Stimulated activated CD4-positive, alpha-beta T cell treated with anti-CD3 and anti-CD28 coated beads, Interleukin-4, amount 100 ng/mL, for 4 hours (primary cell): ENCODE measurements at regions not wholly inside any gene's neighbourhood (a gene's known extent, or its start where the extent isn't known, plus 50 kb on each side); places are given as distances from the start of the nearest gene placed in this dataset.
"Not testable (repeated sequence)": the region's sequence is repeated elsewhere in the genome, so short reads cannot be mapped to it uniquely, and the experiment has no call there.

Source experiments
- DNase-seq, 2 experiments: peaks; one replicate each; pipeline ENCODE4 v3.0.0-alpha.2; 2020

DNA sequence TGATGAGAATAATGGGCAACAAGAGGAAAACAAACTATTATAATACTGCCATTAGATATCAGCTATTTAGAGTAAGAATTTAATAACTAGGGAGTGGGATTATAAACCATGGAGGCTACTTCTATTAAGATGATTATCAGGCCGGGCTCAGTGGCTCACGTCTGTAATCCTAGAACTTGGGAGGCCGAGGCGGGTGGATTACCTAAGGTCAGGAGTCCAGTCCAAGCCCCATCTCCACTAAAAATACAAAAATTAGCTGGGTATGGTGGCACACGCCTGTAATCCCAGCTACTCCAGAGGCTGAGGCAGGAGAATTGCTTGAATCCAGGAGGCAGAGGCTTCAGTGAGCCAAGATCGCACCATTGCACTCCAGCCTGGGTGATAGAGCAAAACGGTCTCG is 355.6 kb downstream of the PPP1R3A start:
- DNase-seq, result not testable (repeated sequence)

DNA sequence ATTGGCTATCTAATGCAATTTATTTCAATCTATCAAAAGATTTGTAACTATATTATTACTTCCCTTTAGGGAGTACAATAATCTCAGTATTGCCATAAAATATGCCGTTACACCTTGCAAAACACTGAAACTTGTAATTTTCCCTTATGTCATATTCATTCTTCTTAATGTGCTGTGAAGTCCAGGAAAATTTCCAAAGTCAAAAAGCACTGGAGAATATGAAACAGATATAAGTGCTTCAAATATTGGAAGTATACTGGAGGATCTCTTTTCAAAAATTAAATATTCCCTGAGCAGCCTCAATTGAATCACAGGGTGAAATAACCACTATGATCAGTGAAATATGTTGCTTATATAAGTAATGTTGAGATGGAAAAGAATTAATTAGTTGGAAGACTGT is 356.0 kb downstream of the PPP1R3A start:
- no peak for DNase-seq

DNA sequence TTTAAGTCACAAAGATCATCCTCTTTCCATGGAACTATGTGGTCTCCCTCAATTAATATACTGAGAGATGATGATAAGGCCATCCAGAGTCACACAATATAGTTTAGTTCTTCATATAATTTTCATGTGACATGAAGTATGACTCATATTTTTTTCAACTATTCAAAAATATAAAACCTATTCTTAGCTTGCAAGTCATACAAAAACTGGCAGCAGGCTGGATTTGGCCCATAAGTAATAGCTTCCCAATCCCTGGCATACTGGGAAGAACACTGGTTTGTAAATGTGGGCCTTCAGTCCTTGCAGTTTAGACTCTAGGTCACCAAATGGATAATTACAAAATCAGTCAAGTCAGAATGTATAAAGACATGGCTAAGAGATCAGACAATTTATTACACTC is 356.6 kb downstream of the PPP1R3A start:
- DNase-seq, result no peak

DNA sequence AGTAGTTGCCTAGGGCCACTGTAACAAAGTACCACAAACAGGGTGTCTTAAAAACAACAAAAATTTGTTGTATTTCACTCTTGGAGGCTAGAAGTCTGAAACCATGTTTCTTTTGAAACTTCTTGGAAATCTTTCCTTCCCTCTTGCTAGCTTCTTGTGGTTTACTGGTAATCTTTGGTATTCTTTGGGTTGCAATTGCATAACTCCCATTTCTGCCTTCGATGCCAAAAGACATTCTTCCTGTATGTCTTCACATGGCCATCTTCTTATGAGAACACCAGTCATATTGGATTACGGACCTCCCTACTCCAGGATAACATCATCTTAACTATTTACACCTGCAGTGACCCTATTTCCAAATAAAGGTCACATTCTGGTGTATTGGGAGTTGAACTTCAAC is 357.4 kb downstream of the PPP1R3A start:
- no peak for DNase-seq

DNA sequence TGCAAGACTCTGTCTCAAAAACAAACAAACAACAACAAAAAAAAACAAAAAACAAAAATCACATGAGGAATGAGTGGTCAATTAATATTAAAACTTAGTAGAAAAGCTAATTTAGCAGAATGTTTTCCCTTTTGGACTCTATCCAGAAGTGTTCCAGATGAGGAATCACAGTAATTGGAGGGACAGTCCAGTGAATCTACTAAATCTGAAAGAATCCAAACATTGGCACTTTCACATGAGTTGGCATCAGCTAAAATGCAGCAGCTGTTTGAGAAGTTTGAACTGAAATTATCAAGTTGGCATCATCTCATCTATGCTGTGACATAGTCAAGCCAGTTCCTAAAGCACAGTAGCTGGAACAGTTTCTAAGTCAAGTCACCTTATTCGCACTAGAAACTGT is 367.8 kb downstream of the PPP1R3A start:
- DNase-seq, result no peak

DNA sequence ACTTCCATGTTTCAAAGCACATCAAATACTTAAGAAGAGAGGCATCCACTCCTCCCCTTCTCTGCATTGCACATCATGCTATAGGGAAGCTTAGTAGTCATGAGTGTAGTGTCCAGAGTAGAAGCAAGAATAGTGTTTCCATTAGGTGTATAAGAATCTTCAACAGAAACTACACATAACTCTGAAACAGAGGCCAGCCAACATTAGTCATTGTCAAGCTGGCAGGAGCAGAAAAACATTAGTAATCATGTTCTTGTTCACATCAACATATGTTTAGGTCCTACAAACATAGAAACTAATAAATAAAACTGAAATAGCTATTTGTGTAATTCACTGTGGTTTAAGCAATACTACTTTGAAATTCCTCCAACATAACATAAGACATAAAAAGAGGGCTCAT is 370.2 kb downstream of the PPP1R3A start:
- no peak for DNase-seq

DNA sequence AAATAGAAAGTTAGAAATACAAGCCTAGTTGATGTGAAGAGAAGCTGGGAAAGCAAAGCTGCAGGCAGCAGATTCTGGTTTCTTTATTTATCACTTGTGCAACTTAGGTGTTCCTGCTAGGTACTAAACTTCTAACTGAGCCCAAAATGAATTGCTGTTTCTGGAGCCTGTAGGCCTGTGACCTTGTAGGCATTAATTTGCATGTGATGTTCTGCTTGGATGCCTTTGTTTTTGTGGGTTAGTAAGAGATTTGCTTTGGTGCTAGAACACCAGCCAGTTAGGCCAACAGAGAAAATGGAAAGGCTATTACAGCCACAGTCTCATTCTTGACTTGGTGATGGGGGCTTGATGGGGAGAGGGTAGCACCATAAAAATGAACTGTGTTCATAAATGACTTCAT is 370.7 kb downstream of the PPP1R3A start:
- no peak for DNase-seq

DNA sequence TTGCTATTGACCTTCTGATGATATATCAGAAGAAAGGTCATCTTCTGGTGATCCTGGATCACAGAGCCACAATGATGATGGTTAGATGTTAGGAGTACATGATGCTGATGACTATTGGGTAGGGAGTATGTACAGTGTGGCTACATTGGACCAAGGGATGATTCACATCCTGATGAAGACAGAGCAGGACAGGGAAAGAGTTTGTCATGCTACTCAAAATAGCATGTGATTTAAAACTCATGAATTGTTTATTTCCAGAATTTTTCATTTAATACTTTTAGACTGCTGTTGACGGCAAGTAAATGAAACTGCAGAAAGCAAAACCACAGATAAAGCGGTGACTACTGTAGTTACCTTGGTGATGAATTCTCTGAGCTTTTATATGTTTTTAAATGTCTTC is 397.3 kb downstream of the PPP1R3A start:
- DNase-seq, result no peak

DNA sequence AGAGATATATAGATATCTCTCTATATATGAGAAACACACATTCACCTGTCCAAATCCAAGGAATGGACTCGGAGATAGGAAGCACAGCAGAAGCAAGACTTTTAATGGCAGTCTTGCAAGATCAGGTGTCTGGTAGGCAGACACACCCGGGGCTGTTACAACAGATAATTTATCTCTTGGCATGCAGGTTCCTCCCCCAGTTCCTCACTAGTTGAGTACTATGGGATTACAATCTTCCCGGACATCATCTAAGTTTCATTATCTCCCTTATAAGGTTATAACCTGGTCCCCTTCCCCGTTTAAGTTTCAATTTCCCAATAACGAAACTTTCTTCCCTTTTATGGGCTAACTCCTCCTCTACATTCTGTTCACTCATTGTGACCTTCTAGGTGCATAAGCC is 399.3 kb downstream of the PPP1R3A start:
- no peak for DNase-seq

DNA sequence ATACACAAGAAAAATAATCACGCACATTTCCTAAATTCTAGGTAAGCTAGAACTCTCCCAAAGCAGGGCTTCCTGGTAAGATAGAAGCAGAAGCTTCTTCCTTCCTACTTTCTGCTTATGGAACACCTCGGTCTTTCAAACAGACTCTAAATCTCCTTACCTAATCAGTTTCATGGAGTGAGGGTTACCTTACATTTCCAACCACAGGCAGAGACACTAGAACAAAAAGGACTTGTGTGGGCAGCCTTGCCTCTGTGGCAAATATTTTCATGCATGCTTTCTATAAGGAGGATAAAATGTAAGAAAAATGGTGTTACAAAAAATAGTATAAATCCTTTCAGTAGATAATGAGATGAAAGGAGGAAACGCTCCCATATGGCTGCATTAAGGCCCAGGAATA is 386.3 kb upstream of the SMIM30 start:
- DNase-seq, result no peak

DNA sequence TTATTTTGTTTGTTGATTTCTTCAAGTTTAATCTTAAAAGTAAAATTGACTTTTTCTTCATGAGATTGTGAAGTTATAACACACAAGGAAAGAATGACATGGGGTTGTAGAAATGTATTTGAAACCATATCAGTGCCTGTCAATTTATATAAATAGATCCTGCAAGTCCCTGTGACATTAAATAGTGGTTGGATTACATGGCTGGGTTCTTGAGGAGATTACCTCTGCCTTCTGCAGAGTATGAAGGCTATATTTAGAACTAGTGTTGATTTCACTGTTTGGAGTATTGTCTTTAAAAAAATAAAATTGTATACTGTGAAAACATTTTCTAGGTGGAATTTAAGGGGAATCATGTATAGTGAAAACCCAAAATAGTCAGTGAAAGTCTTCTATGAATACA is 385.8 kb upstream of the SMIM30 start:
- DNase-seq, result no peak

DNA sequence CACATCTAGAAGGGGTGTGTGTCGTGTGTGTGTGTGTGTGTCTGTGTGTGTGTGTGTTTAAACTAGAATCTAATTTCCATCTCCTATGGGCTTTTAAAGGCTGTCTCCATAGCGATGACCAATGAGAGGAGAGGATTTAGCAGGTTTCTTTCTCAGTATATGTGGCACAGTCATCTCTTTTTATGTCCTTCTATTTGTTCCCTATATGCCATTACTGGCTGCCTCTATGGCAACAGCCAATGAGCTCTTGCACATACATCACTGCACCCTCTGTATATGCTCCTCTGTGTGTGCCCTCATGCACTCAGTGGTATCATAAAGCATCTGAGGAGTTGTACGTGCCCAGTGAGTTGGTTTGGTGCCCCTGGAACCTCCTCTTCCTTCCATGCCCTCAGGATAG is 378.2 kb upstream of the SMIM30 start:
- DNase-seq, result not testable (repeated sequence)

DNA sequence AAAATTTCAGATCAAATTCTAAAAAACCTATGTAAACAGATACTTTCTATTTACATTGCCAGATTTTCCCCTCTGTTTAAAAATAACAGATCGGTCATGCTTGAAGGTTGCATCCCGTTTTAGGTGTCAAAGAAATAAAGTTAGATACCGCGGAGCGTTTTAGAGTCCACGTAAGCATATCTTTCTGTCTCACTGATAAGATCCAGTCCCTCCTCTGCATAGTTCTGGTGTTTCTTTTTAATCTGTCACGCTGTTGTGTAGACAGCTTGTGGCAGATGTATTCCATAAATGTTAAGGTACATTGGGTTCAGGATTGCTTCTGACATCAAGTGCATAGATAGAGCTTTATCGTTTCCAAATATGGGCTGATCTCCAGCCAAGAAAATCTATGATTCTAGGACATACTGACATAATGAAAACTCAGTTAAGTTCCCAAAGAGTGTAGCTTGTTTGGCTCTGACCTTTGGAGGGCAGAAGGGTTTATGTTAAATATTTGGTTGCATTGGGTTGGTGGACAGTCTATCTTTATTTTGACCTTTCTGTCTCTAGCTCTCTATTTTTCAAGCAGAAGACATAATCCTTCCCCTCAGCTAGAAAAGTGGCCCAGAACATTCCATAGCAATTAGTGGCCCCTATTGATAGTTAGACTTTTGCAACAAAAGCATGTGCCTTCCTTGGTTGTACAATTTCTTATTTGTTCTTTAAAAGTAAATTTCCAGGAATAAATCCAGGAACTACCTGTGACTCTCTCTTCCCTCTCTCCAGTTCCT is 376.6 kb upstream of the SMIM30 start:
- not testable (repeated sequence) for DNase-seq

DNA sequence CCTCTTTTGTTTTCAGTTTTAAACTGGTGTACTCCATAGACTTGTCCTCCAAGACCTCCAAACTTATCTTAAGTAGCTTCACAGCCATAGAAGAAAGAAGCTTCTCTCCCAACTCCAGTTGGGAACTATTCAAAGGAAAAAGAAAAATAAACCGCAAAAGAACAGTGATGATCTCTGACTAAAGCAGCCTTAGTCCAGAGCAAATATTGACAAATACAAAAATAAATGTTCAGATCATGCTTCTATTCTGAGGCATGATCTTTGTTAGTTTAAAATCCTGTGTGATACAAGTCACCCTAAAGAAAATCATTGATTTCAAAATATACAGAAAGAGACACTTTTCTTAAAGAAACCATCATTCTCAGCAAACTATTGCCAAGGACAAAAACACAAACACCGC is 373.0 kb upstream of the SMIM30 start:
- no peak for DNase-seq

DNA sequence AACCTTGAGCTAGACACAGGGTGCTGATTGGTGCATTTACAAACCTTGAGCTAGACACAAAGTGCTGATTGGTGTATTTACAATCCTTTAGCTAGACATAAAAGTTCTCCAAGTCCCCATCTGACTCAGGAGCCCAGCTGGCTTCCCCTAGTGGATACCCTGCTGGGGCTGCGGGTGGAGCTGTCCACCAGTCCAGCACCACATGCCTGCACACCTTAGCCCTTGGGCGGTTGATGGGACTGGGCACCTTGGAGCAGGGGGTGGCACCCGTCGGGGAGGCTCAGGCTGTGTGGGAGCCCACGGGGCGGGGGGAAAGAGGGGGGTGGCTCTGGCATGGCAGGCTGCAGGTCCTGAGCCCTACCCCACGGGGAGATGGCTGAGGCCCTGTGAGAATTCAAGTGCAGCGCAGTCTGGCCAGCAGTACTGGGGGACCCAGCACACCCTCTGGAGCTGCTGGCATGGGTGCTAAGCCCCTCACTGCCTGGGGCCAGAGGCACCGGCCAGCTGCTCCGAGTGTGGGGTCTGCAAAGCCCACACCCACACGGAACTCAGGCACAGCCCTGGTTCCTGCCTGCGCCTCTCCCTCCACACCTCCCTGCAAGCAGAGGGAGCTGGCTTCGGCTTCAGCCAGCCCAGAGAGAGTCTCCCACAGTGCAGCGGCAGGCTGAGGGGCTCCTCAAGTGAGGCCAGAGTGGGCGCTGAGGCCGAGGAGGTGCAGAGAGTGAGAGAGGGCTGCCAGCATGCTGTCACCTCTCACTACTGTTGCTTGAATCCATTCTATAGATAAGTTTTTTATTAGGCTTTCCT is 369.8 kb upstream of the SMIM30 start:
- no peak for DNase-seq

DNA sequence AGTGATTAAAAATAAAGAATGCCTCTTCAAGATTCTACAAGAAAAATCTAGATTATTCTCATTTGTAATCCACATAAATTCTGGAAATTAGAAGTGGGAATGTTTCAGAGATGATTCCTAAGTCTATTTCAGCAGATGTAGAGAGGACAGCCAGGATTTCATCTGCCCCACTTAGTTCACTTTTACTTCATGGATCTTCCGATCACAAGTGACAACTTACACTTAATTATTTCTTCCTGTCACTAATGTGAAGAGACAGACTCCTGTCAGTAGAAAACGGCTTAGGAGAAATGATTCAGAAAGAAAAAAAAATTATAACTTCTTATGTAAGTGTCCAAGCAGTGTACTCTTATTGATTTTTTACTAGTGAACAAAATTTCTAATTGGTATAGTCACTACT is 368.2 kb upstream of the SMIM30 start:
- DNase-seq, result no peak

DNA sequence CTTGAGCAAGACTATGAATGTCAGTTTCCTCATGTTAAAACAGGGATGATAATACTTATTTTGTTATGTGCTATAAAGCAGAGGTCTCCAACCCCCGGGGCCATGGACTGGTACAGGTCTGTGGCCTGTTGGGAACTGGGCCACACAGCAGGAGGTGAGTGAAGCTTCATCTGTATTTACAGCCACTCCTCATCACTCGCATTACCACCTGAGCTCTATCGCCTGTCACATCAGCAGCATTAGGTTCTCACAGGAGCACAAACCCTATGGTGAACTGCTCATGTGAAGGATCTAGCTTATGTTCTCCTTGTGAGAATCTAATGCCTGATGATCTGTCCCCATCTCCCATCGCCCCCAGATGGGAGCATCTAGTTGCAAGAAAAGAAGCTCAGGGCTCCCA is 365.3 kb upstream of the SMIM30 start:
- DNase-seq, result no peak

DNA sequence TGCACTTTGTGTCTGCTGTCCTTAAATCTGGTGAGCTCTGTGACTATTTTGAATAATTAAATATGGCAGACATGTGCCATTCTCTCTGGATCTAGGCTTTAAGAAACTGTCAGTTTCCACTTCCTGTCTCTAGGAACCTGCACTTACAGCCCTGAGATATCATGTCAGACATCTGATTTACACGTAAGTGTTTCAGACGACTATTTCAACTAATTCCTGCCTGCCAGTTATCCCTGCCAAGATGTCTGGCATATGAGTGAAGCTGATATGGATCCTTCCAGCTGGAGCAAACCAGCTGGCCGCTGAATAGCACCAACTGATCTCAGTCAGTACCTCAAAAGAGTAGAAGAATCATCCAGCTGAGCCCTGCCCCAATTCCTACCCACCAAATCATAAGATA is 362.2 kb upstream of the SMIM30 start:
- no peak for DNase-seq

DNA sequence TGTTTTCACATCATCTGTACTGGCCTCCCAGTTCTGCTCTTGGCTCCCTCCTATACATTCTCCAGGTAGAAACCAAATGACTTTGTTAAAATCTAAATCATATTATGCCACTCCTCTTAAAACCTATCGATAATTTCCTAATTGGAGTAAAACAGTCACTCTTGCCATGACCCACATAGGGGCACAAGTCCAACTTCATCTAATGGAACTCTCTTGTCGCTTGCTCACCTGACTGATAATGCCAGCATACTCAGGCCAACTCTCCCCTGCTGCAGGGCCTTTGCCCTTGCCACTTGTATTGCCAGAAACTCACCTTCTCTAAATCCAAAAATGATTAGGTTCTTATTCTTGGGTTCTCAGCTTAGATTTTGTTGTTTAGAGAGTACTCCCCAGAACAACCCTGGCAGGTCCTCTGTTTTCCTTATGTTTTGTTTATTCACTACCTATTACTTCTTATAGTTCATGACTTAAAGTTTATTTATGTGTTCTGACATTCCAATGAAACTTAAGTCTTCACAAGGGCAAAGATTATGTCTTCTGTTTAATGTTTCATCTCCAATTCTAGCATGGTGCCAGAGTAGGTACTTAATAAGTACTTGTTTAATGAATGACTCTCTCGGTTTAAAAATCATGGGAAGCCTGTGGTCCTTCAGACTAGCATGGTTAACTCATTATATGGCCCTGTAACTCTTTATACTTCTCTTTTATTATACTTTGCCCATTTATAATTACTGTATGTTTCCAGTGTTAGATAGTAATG is 345.9 kb upstream of the SMIM30 start:
- no peak for DNase-seq

DNA sequence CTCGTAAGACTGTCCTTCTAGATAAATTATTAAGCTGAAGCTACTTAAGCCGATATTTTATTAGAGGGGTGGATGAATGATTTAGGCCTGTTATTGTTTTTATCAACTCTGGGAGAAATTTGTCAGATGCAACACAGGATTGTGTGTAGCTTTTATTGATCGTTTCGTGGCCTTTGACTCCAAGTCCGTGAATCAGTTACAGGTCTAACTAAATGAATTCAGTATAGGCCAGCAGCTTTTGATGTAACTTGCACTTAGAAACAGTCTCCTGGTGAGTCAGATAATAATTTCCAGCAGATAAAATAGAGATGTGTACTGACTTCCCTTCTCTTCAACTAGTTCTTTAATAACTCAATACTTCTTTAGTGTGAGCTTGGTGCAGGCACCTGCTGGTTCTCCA is 341.7 kb upstream of the SMIM30 start:
- no peak for DNase-seq

DNA sequence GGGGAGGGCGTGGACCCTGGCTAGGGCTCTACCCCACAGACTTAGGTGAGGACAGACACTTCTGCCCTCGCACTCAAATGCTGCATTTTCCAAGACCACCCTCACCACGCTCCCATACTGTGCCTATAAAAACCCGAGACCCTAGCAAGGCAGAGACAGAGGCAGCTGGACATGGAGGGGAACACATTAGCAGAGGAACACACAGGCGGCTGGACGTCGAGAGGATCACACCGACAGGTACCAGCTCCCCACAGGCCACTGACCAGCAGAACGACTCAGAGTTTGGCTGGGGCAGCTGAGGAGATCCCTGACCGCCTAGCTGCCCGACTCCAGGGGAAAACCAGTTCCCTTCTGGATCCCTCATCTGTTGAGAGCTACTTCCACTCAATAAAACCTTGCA is 338.2 kb upstream of the SMIM30 start:
- DNase-seq, result no peak

DNA sequence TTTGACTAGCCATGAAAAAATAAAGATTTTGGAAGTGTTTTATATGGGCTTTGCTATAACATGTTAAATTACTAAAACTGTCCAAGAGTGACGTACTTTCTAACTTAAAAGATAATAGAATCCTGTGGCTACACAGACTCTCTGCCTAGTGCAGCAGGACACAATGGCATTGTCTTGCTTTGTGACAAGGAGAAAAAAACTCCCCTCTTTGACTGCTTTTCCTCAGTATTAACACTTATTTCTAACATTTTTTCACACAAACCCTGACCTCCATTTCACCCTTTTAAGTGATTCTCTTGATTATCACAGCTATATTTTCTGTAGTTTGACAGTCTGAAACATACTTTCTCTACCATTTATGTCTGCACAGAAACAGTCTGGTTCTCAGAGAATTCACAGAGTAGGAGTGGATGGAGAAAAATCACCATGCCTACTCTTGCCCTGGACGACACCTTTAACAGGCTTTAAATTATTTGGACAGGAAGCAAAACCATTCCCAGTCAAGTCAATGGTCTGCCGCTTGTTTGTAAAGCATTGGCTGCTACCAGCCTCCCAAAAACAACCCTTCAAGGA is 336.3 kb upstream of the SMIM30 start:
- DNase-seq, result no peak

DNA sequence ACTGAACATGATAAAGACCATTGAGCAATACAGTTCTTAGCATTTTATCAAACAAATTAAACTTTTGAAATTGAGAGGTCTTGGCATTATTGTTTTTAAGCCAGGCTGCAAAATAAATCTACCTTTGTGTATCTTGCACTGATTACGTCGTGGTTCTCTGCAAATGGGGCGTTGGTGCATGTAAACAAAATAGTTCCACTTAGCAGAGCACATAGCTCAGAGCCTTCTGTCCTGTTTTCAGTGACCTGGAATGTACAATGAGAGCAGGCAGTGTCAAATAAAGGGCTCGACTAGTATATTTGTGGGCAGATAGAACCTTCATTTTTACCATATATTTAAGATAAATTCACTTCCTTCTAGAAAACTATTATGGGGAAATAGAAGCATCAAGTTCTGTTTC is 333.9 kb upstream of the SMIM30 start:
- no peak for DNase-seq

DNA sequence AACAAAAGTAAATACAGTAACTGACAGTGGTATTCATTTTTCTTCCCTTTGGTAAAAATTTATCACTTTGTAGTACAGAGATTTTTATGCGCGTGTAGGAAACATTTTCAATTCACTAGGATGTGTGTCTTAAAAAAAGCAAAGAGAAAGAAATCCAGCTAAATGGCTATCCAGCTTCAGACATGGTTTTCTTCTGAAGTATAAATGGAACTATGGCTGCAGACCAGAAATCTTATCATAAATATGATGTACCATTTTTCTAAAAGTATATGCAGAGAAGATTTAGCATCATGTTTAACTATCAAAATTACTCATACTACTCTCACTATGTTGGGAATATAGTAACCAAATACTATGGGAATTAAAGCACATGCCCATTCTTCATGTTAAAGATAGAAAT is 328.4 kb upstream of the SMIM30 start:
- DNase-seq, result no peak
